Progenitor cell of endocrine pancreas (in vitro differentiated cells): ENCODE measurements at regions not wholly inside any gene's neighbourhood (a gene's known extent, or its start where the extent isn't known, plus 50 kb on each side); places are given as distances from the start of the nearest gene placed in this dataset.

ENCODE experiments used
- DNase-seq: peaks from one replicate; pipeline ENCODE4 v3.0.0; 2021; ENCODE audit warnings: low spot score; ENCODE audit not compliant: unreplicated experiment
- H3K27ac Mint-ChIP-seq: 2 replicates; pipeline ENCODE4 v1.8.0; 2021; ENCODE audit warnings: mild to moderate bottlenecking, moderate library complexity, mixed read lengths
- H3K27me3 Mint-ChIP-seq: 2 replicates; pipeline ENCODE4 v1.8.0; 2021; ENCODE audit warnings: mixed read lengths
- H3K36me3 Mint-ChIP-seq: 2 replicates; pipeline ENCODE4 v1.8.0; 2022; ENCODE audit warnings: mixed read lengths; ENCODE audit not compliant: insufficient read depth
- H3K4me1 Mint-ChIP-seq: 2 replicates; pipeline ENCODE4 v1.8.0; 2021; ENCODE audit warnings: low read depth, mixed read lengths
- H3K4me3 Mint-ChIP-seq: 2 replicates; pipeline ENCODE4 v1.8.0; 2021; ENCODE audit warnings: low read depth, mild to moderate bottlenecking, moderate library complexity, mixed read lengths
- H3K9me3 Mint-ChIP-seq: 2 replicates; pipeline ENCODE4 v1.8.0; 2021; ENCODE audit warnings: low read depth, mixed read lengths
- TF ChIP-seq, protein P1 (sequence below): fragments of 200-600 bp; sonication (generic); IDR thresholded peaks from one replicate; pipeline ENCODE4 v1.5.0; 2021; ENCODE audit warnings: antibody characterized with exemption, mild to moderate bottlenecking; ENCODE audit not compliant: unreplicated experiment

DNA sequence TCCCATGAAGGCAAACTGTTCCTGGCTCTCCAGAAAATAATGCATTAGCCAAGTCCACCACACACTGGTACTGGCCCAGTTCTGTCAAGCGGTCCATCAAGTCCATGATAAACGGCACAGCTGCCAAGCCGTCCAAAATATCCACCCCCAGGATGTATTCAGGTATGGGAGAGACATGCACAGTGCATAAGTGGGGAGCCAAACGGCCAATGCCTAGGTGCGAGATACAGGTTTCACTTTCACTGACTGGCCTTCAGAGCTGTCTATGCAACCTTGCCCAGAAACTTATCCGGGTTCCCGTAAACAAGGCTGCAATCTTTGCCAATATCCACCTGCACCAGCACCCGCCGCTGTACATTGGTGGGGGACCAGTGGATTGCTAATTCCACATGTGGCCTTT is 795.8 kb downstream of the EFNA5 start:
- Mint-ChIP-seq H3K36me3 (no peaks in the 10 kb centered on the region), H3K4me3 (no peak overlapping the region), H3K27me3 (no peaks in the 10 kb centered on the region), H3K27ac (no peak overlapping the region), H3K9me3 (no peaks in the 10 kb centered on the region), H3K4me1 (no peaks in the 10 kb centered on the region)
- no peak for DNase-seq
- TF ChIP-seq, protein P1, sequence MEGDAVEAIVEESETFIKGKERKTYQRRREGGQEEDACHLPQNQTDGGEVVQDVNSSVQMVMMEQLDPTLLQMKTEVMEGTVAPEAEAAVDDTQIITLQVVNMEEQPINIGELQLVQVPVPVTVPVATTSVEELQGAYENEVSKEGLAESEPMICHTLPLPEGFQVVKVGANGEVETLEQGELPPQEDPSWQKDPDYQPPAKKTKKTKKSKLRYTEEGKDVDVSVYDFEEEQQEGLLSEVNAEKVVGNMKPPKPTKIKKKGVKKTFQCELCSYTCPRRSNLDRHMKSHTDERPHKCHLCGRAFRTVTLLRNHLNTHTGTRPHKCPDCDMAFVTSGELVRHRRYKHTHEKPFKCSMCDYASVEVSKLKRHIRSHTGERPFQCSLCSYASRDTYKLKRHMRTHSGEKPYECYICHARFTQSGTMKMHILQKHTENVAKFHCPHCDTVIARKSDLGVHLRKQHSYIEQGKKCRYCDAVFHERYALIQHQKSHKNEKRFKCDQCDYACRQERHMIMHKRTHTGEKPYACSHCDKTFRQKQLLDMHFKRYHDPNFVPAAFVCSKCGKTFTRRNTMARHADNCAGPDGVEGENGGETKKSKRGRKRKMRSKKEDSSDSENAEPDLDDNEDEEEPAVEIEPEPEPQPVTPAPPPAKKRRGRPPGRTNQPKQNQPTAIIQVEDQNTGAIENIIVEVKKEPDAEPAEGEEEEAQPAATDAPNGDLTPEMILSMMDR = no peak

DNA sequence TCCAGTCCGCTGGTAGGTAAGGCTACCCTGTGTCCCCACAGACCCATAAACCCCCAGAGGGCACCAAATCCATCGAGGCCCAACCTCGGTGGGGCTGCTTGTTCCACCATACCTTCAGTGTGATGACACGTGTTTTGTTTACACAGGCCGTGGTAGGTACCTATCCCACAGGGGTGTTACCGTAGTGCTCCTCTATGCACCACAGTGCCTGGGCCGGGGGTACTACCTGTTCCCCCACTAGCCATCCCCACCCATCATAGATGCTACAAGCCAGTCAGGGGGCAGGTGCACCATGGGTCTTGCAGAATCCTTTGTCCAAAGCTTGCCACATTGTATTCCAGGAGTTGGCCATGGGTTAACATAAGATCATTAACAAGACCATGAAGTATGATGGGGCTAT is 796.2 kb downstream of the EFNA5 start:
- Mint-ChIP-seq H3K27ac (no peak overlapping the region), H3K27me3 (no peaks in the 10 kb centered on the region), H3K4me3 (no peak overlapping the region), H3K9me3 (no peaks in the 10 kb centered on the region), H3K36me3 (no peaks in the 10 kb centered on the region), H3K4me1 (no peaks in the 10 kb centered on the region)
- TF ChIP-seq, protein P1 = no peak
- DNase-seq = no peak

DNA sequence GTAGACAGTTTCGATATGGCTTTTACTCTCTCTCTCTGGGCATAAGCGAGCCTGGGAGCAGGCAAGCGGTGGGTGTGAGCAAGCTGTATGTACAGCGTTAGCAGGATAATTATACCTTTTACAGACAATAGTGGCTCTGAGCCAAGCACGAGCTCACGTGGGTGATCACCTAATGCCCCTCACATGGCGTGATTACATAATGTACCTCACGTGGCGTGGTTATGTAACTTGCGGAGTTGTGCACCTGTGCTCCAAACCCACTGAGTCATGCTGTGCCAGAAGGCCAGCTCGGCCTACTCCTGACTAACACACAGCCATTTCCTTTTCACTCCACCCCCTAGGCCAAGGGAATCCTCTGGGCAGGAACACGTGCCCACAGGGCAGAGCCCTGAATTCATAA is 797.2 kb downstream of the EFNA5 start:
- Mint-ChIP-seq H3K27ac (no peak overlapping the region), H3K9me3 (no peaks in the 10 kb centered on the region), H3K27me3 (no peaks in the 10 kb centered on the region), H3K36me3 (no peaks in the 10 kb centered on the region), H3K4me3 (no peak overlapping the region), H3K4me1 (no peaks in the 10 kb centered on the region)
- TF ChIP-seq, protein P1 = no peak
- no peak for DNase-seq

DNA sequence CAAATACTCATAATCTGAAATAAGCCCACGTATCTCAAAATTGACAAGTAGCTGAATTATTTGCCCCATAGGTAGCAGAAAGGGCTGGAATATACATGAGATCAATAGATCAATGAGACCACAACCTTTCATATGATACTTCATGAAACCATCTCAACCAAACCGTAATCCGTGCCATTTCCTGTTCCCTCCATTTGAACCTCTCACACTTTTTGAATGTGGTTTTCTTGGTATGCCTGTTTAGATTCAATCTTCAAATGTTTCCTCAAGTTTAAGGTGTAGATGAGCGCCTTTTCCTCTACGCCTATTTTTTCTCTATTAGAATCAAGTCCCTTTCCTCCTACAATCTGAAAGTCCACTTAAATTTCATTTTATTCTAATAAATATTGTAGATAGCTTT is 805.5 kb downstream of the EFNA5 start:
- Mint-ChIP-seq H3K9me3 (no peaks in the 10 kb centered on the region), H3K4me3 (no peak overlapping the region), H3K27ac (no peak overlapping the region), H3K27me3 (no peaks in the 10 kb centered on the region), H3K36me3 (no peaks in the 10 kb centered on the region), H3K4me1 (peaks cover 11% of the 10 kb centered on the region)
- TF ChIP-seq, protein P1 = no peak
- no peak for DNase-seq

DNA sequence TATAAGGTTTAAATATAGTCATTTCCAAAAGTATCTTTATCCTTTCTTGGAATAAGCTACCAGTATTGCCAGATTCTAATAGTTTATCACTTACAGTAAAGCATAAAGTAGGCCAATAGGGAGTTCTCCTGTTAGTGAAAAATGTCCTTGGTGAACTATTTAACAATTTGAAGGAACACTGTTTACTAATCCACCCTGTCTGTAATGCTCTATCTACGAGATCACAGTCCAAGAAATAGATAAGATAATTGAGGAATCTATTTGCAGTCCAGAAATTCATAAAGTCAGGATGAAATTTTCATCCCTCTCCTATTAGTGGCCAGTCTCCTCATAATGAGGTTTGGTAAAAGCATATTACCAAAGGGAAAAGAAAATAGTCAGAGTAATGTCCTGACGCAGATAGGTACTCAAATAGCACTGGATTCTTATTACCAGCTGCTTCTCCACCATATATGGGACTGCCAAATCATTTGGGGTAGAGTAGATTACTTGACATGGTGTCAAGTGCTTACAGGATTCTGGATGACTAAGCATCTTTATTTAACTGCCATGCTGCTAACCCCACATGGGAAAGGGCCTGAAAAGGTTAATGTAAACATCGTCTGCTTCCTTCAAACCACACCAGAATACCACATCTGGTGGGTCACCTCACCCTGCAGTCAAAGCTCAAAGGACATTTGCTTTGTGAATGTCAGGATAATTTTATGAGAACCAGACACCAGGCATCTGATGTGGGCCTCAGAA is 808.1 kb downstream of the EFNA5 start:
- TF ChIP-seq, protein P1 = no peak
- DNase-seq = no peak
- peaks cover 11% of the 10 kb centered on the region for H3K4me1 Mint-ChIP-seq
- no peak overlapping the region for H3K27ac Mint-ChIP-seq
- H3K4me3 Mint-ChIP-seq = no peak overlapping the region
- no peaks in the 10 kb centered on the region for H3K36me3 Mint-ChIP-seq
- no peaks in the 10 kb centered on the region for H3K27me3 Mint-ChIP-seq
- no peaks in the 10 kb centered on the region for H3K9me3 Mint-ChIP-seq
